HG03064 (cell line): ENCODE measurements at regions not wholly inside any gene's neighbourhood (a gene's known extent, or its start where the extent isn't known, plus 50 kb on each side); places are given as distances from the start of the nearest gene placed in this dataset.
"Not testable (repeated sequence)": the region's sequence is repeated elsewhere in the genome, so short reads cannot be mapped to it uniquely, and the experiment has no call there.

Source experiments
- ATAC-seq: cut with Tn5 transposase; IDR thresholded peaks from one replicate; pipeline ENCODE4 v1.9.1; 2021; ENCODE audit warnings: low read depth; ENCODE audit not compliant: unreplicated experiment

DNA sequence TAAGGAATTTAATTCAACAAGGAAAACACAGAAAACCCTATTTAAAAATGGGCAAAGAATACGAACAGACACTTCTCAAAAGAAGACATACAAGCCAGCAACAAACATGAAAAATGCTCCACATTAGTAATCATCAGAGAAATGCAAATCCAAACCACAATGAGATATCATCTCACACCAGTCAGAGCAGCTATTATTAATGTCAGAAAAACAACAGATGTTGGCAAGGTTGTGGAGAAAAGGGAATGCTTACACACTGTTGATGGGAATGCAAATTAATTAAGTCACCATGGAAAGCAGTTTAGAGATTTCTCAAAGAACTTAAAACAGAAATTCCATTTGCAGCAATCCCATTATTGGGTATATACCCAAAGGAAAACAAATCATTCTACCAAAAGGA, 55.2 kb downstream of the GCC1 start:
- ATAC-seq = no peak

DNA sequence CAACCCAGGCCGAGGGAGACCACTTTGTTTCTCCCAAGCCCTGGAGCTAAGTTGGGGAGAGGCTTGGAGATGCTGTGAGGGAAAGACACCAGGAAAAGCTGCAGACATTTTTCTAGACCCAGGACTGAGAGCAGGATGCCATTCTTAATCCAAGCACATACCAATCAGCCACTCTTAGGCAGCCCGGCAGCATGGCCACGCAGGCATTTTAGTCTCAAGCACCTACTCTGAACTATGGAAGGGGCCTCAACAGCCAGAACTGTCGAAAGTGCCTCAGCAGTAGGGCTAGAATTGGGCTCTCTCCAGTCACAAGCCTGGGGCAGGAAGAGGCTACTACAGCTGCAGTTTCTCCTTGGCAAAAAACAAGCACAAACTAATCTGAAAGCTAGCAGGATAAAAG, 57.8 kb downstream of the GCC1 start:
- no peak for ATAC-seq

GRCh38 chr7:127525866-127526480, 59.4 kb downstream of the GCC1 start:
- no peak for ATAC-seq

- no peak for ATAC-seq
These were observed 69.1 kb downstream of the GCC1 start for GRCh38 chr7:127516320-127516719.

GRCh38 chr7:127514499-127514898, 70.9 kb downstream of the GCC1 start:
- ATAC-seq = no peak

DNA sequence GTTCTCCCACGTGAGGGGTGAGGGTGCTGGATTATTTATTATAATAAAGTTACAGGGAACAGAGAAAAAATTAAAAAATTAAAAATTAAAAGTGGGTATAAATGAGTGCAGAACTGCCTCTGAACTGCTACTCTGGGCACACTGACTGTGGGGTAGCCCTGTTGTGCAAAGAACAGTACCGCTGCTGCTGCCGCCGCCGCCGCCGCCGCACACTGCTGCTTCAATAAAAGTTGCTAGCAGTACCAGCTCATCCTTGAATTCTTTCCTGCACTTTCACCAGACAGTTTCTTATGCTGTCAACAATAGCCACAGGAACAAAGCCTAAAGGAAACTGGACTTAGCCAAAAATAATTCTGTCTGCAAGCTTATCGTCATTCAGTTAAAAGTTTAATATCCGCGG, 72.1 kb downstream of the GCC1 start:
- no peak for ATAC-seq

DNA sequence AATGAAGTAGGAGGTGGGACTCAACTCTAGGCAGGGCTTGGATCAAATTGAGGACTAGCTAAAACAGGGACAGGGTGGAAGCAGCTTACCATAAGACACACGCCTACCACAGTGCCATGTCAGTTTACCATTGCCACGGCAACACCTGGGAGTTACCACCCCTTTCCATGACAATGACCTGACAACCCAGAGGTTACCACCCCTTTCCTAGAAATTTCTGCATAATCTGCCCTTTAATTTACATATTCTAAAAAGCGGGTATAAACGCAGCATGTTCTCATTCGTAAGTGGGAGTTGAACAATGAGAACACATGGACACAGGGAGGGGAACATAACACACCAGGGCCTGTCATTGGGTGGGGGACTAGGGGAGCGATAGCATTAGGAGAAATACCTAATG, 72.7 kb downstream of the GCC1 start:
- no peak for ATAC-seq

GRCh38 chr7:127504715-127505114, 80.7 kb downstream of the GCC1 start:
- ATAC-seq = no peak

- no peak for ATAC-seq
These were observed 83.6 kb downstream of the GCC1 start for GRCh38 chr7:127501817-127502216.

GRCh38 chr7:127487381-127487780, 94.9 kb upstream of the ZNF800 start:
- ATAC-seq = no peak

DNA sequence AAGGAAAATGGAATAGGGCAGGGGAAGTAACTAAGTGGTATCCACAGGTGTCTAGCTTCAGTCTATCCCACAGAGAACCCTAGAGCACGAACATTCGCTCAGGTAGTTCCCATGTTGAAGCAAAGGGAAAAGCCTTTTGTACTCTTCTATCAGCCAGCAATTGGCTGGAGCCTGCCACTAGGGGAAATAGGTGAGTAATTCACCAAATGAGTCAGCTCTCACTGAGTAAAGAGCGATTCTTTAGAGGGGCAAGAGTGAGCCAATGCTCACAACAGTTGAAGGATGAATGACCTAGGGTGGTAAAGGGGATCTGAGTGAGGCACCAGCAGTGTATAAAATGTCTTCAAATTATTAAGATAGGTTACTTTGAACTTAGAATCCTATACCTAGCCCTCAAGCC, 94.1 kb upstream of the ZNF800 start:
- ATAC-seq = no peak

GRCh38 chr7:127485482-127485881, 93.0 kb upstream of the ZNF800 start:
- ATAC-seq = no peak

- no peak for ATAC-seq
These were observed 92.4 kb upstream of the ZNF800 start for GRCh38 chr7:127484954-127485353.

DNA sequence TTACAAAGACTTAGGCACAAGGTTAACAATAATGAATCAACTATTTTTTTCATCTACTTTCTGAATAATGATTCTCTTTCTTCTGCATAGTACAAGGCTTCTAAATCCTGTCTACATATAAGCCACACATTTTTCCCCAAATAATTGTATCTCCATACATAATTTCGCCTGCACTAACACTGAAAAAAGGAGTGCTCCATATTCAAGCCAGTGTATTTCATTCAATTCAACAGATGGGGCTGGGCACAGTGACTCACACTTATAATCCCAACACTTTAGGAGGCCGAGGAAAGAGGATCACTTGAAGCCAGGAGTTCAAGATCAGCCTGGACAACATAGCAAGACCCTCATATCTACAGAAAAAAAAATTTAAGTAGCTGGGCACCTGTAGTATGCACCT, 86.0 kb upstream of the ZNF800 start:
- no peak for ATAC-seq

DNA sequence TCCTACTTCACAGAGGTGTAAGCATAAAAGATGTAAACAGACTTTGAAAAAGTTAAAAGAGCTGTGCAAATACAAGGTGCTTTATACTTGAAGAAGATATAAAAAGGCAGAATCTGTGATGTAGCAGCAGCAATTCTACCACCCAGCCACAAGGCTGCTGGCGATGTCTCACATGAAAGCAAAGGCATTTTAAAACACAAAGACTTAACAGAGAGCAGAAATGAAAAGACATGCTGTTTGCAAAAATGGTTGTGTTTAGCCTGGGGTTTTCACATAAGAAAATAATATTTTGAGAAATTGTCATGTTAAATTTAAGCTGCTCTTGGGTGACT, 85.5 kb upstream of the ZNF800 start:
- ATAC-seq = no peak

DNA sequence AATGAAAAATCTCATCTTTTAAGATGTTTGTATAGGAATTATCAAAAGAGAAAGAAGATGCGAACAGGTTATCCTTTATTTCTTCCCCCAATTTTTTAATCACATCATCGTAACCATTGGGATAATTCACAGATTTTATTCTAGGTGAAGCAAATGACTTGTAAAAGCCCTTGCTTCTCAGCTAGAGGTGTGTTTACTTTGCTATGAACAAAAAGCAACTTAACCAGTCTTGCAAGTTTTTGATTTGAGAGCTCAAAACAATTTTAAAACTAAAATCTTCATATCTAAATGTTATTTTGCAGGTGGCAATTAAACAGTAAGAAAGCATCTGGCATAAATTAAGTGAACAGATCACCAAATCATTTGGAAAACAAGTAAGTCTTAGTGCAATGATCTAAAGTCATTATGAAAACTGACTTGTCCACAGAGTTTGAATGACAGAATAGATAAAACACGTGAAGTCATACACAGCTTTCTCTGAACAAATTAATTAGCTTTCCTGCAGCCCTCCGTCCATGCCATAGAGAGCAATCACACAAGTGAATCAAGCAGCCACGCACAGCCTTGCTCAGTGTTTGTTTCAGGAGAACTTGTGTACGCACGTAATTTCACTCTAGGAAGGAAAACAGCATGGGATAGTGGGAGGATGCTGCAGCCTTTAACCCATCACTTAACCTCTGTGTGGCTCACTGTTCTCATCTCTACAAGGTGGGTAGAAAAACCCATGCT, 85.0 kb upstream of the ZNF800 start:
- ATAC-seq = no peak

DNA sequence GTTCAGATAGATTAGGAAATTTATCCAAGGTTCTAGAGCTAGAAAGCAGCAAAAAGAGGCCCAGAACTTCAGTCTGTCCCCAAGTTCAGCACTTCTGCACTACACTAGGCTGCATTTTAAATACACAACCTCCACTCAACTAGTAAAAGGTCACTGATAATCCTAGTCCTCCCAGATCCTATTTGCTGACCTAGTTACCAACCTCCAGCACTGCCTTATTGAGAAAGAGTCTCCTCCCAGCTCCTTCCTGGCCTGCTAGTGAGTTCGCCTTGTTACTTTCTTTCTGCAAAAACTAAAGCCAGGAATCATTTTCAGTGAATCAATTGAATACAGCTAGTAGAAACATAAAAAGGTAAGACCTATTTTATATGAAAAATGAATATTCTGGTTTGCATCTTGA, 84.1 kb upstream of the ZNF800 start:
- no peak for ATAC-seq

DNA sequence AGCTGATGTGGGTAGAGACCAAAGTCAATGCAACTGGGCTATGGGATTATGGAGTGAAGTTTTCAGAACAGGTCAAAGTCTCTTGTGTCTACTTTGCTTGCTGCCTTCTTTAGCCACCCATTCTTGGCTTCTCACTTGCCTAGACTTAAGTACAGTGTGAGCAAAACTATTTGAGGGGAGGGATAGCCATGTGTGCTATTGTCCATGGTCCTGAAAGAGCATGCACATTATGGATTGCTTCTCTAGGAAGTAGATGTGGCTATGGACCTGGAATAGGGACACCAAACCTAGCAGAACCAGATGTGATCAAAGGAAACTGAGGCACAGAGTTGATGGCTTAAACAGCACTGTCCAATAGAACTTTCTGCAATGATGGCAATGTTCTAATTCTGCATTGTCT, 81.9 kb upstream of the ZNF800 start:
- ATAC-seq = no peak

DNA sequence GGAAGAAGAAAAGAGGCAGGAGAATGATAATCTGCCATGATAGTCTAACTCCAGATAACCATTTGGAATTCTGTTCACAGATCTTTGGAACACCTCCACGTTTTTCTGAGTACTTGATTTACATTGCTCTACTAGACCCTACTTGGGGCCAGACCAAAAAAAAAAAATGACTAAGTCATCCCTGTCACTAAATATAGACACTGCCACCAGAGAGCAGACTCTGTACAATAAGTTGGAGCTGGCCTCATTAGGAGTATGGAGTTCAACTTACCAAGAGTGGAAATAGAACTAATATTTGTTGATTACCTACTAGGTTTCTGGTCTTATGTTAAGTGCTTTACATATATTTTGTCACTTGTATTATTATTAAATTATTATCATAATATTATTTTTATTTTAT, 80.9 kb upstream of the ZNF800 start:
- no peak for ATAC-seq

- no peak for ATAC-seq
These were observed 67.6 kb upstream of the ZNF800 start for GRCh38 chr7:127460077-127460476.

GRCh38 chr7:127451258-127451657, 58.8 kb upstream of the ZNF800 start:
- not testable (repeated sequence) for ATAC-seq

GRCh38 chr7:127448566-127448965, 56.1 kb upstream of the ZNF800 start:
- ATAC-seq = no peak
